GM03348 (cell line): ENCODE measurements at regions not wholly inside any gene's neighbourhood (a gene's known extent, or its start where the extent isn't known, plus 50 kb on each side); places are given as distances from the start of the nearest gene placed in this dataset.
"Not testable (repeated sequence)": the region's sequence is repeated elsewhere in the genome, so short reads cannot be mapped to it uniquely, and the experiment has no call there.

Experiments used
- DNase-seq: peaks from one replicate; pipeline ENCODE4 v3.0.0; 2012; ENCODE audit warnings: low spot score

DNA sequence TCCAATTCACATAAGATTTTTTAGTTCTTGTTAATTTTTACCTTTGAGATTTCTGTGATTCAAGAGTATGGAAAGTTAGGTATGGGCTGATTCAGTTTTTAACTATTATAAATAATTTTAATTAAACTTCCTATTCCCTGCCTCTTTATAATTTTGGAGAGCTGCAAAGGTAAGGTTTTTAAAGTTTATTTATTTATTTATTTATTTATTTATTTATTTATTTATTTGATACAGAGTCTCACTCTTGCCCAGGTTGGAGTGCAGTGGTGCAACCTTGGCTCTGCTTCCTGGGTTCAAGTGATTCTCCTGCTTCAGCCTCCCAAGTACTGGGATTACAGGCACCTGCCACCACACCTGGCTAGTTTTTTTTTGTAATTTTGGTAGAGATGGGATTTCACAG lies 215.5 kb upstream of the FIGN start:
- DNase-seq: no peak

GRCh38 chr2:163949693-163950092 lies 213.9 kb upstream of the FIGN start:
- no peak for DNase-seq

- no peak for DNase-seq
These were observed 208.5 kb upstream of the FIGN start for GRCh38 chr2:163944347-163944737.

GRCh38 chr2:163943403-163944346 lies 207.9 kb upstream of the FIGN start:
- DNase-seq: no peak

- no peak for DNase-seq
These were observed 198.3 kb upstream of the FIGN start for GRCh38 chr2:163934131-163934530.

DNA sequence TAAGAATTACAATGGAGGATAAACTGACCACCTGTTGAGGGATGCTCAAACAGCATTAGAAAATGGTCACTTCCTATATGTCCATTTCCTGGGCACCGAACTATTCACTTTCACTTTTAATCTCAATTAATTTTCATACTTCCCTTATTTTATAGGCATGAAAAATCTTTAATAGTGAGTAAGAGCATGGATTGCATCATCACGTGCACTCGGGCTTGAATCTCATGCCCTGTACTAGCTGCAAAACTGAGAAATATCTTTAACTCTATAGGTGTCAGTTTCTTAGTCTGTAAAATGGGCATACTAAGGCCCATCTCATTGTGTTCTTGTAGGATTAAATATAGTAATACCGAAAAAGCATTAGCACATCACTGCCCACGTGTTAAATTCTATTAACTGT lies 183.9 kb upstream of the FIGN start:
- no peak for DNase-seq

DNA sequence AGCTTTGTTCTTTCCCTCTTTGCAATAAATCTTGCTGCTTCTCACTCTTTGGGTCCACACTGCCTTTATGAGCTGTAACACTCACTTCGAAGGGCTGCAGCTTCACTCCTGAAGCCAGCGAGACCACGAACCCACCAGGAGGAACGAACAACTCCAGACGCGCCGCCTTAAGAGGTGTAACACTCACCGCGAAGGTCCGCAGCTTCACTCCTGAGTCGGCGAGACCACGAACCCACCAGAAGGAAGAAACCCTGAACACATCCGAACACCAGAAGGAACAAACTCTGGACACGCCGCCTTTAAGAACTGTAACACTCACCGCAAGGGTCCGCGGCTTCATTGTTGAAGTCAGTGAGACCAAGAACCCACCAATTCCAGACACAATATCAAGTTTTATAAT lies 178.7 kb upstream of the FIGN start:
- not testable (repeated sequence) for DNase-seq

DNA sequence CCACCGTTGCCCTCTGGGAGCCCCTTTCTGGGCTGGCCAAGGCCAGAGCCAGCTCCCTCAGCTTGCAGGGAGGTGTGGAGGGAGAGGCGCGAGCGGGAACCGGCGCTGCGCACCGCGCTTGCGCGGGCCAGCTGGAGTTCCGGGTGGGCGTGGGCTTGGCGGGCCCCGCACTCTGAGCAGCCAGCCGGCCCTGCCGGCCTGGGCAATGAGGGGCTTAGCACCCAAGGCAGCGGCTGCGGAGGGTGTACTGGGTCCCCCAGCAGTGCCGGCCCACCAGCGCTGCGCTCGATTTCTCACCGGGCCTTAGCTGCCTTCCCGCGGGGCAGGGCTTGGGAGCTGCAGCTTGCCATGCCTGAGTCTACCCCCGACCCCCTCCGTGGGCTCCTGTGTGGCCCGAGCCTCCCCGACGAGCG lies 177.7 kb upstream of the FIGN start:
- not testable (repeated sequence) for DNase-seq

- DNase-seq: no peak
These were observed 173.7 kb upstream of the FIGN start for GRCh38 chr2:163909411-163910080.

- no peak for DNase-seq
These were observed 170.6 kb upstream of the FIGN start for GRCh38 chr2:163906410-163906809.

GRCh38 chr2:163897799-163898198 lies 162.0 kb upstream of the FIGN start:
- no peak for DNase-seq

DNA sequence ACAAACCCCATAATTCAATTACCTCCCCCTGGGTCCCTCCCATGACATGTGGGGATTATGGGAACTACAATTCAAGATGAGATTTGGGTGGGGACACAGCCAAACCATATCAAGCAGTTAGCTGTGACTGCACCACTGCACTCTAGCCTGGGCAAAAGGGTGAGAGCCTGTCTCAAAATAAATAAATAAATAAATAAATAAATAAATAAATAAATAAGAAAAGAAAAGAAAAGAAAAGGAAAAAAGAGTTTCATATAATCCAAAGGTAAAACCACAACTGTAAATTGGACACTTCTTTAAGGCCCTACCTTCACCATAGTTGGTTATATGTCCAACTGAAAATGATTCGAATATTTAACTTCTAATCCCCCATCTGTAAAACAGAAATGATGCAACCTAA lies 157.6 kb upstream of the FIGN start:
- not testable (repeated sequence) for DNase-seq

DNA sequence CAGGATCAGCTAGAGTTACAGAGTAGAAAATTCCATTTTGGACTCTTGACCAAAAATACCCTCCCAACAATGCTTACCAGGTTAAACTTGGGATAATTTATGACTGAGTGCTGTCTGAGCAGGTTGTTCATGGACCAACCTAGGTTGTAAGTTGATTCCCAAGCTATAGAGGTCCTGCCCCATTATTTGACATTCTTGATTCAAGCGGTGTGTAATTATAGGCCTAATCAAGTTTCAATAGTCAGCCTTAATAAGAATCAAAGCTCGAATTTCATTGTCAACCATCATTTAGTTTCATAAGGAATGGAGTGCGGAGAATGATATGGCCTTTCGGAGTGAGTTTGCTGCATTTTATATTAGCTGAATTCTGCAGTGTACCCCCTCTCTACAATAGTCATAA lies 152.8 kb upstream of the FIGN start:
- DNase-seq: no peak

DNA sequence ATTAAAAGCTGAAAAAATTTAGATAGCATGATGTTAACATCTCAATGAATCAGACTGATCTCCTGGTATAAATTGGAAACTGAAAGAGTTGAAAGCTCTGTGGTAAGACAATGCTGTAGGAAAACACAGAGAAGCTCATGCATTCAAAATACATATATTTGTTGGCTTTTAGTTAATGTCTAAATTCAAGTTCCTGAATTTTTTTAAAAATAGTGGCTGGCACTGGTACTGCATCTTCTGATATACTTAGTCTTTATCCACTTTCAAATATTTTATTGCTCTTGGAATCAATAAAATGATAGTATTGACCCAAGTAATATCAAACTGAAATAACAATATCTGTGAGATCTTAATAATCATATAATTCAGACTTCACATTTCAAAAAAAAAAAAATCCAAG lies 151.4 kb upstream of the FIGN start:
- DNase-seq: no peak

- DNase-seq: no peak
These were observed 148.6 kb upstream of the FIGN start for GRCh38 chr2:163884416-163884815.

GRCh38 chr2:163878718-163879117 lies 142.9 kb upstream of the FIGN start:
- no peak for DNase-seq

DNA sequence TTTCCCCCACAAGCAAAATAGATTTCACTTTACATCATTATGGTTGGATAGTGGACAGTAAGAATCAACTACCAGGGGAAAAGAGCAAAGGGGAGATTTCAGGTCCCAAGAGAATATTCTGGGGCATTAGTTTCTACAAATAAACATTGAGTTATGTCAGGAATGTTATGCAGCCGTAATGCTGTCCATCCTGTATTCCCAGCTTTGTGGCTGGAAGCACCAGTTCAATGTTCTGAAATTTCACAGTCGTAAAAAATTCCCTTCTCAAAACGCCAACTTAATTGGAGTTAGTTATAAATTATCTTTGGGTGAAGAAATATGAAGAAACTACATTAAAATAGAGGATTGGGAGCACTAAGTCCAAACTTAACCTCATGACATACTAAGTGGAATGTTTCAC lies 141.5 kb upstream of the FIGN start:
- peak; percentile 72 for DNase-seq

- DNase-seq: no peak
These were observed 127.3 kb upstream of the FIGN start for GRCh38 chr2:163863073-163863472.

DNA sequence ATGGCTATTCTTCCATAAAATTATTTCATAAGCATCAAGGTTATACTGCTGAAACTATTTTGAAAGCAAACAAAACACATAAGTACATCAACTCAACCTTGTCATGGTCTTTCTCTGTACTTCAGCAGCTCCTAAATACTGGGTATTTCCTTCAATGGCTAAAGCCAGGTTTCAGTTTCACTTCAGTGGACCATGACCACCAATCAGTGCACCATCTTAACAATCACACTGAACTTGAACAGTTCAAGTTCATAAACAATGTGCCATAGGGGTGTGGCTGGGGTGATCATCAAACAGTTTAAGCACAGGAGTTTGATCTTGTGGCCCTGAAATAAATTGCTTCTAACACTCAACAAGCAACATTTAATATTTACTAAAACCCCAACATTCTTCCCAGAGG lies 124.1 kb upstream of the FIGN start:
- no peak for DNase-seq

GRCh38 chr2:163856941-163857340 lies 121.1 kb upstream of the FIGN start:
- no peak for DNase-seq

GRCh38 chr2:163852616-163853015 lies 116.8 kb upstream of the FIGN start:
- no peak for DNase-seq

- DNase-seq: no peak
These were observed 114.1 kb upstream of the FIGN start for GRCh38 chr2:163849756-163850435.

DNA sequence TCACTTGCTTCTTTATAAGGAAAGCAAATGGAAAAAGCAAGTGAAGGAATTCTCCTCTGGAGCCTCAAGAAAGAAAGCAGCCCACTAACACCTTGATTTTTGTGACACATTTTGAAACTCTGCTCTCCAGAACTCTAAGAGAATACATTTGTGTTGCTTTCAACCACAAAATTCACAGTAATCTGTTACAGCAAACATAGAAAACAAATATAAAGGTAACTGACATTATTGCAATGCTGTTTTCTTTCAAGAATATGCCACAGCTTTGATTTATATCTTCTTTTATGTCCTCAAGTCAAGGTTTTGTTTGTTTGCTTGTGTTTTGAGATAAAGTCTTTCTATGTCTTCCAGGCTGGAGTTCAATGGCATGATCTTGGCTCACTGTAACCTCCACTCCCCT lies 103.1 kb upstream of the FIGN start:
- no peak for DNase-seq
